Heart left ventricle (tissue), 16 donors: ENCODE measurements at regions not wholly inside any gene's neighbourhood (a gene's known extent, or its start where the extent isn't known, plus 50 kb on each side); places are given as distances from the start of the nearest gene placed in this dataset.

Experiments
- ATAC-seq, 4 donors: fragments of 200-7000 bp; cut with Tn5 transposase; one replicate each; pipeline ENCODE4 v1.9.1; 2020 to 2022; ENCODE audit warnings: moderate library complexity in 4 of 4, mild to moderate bottlenecking in 3 of 4, moderate number of reproducible peaks in 1 of 4
- DNase-seq, 5 donors: peaks; one replicate each; pipeline ENCODE4 v3.0.0-alpha.2; 2020
- H3K27ac ChIP-seq, 12 donors: fragments of 200-600 bp; sonication (generic) in 4 of 12; one replicate each; pipeline versions ENCODE4 v1.5.0 to v1.8.0; 2016 to 2022; ENCODE audit warnings: mild to moderate bottlenecking in 2 of 12
- H3K27me3 ChIP-seq, 9 donors: fragments of 200-600 bp; sonication (generic) in 2 of 9; one replicate each; pipeline versions ENCODE4 v1.5.1 to v1.8.0; 2016 to 2022; ENCODE audit warnings: mild to moderate bottlenecking in 3 of 9
- H3K36me3 ChIP-seq, 9 donors: fragments of 200-600 bp; sonication (generic) in 2 of 9; one replicate each; pipeline versions ENCODE4 v1.5.0 to v1.8.0; 2018 to 2022; ENCODE audit warnings: mild to moderate bottlenecking in 2 of 9
- H3K4me1 ChIP-seq, 12 donors: fragments of 200-600 bp; sonication (generic) in 4 of 12; one replicate each; pipeline versions ENCODE4 v1.5.0 to v1.8.0; 2016 to 2022; ENCODE audit warnings: mild to moderate bottlenecking in 3 of 12
- H3K4me3 ChIP-seq, 12 donors: fragments of 200-600 bp; sonication (generic) in 4 of 12; one replicate each; pipeline versions ENCODE4 v1.5.0 to v1.8.0; 2017 to 2022; ENCODE audit warnings: mild to moderate bottlenecking in 9 of 12, moderate library complexity in 4 of 12
- H3K9me3 ChIP-seq, 12 donors: fragments of 200-600 bp; sonication (generic) in 4 of 12; one replicate each; pipeline versions ENCODE4 v1.5.0 to v1.8.0; 2016 to 2022; ENCODE audit warnings: mild to moderate bottlenecking in 1 of 12
- CTCF ChIP-seq, 12 donors: fragments of 200-600 bp; sonication (generic) in 4 of 12; IDR thresholded peaks; one replicate each; pipeline versions ENCODE4 v1.5.0 to v1.8.0; 2018 to 2022; ENCODE audit warnings: antibody characterized with exemption in 12 of 12, mild to moderate bottlenecking in 5 of 12
- POLR2A ChIP-seq, 2 donors: fragments of 450-650 bp; IDR thresholded peaks; one replicate each; pipeline ENCODE4 v1.6.1; 2017; ENCODE audit warnings: antibody characterized with exemption in 2 of 2, mild to moderate bottlenecking in 2 of 2, moderate library complexity in 2 of 2
- WGBS, 4 donors: extraction: QIAGEN DNeasy Blood & Tissue Kit in 2 of 4; methylation state at CpG; one replicate each; pipeline versions ENCODE4 v1.1.5 to v1.1.7; 2013 to 2018; 5-methylcytosine and 5-hydroxymethylcytosine counted together
- intact Hi-C, 10 donors: fragments of 100-400 bp; cut with DNase I; formaldehyde crosslinking; loops; one replicate each; pipeline versions ENCODE4 v1.11.1 to v1.14.2; 2022
- donor health status: ischemic (EF 13 %, LVEDD 7.1; RV severe dilation, severe dysfunction).
- donor health status: healthy with polysubstance abuse.
- donor health status: DM: no; HTN: yes; CAD: no.
- donor health status: DM: no; HTN: no; CAD: no.
- donor health status: ischemic (EF 25% LVEDD 6.9; RV normal size, moderate dysfunction).
- donor health status: ischemic (EF 25% LVEDD 5.7; RV mildly dilated, moderate dysfunction).
- donor health status: healthy.
- donor health status: DM: yes; HTN: yes; CAD: no.
- donor health status: ischemic (EF 35%, LVEDD 5.7; RV mildly dilated, moderate dysfunction).
- donor health status: nonischemic (EF 11% LVEDD 7.7; RV severe dilation, severe dysfunction).
- donor health status: DM: yes; HTN: yes; CAD: no.
- donor health status: PGD.
- donor health status: ischemic (EF 29% LVEDD 5.4; RV normal size, mild dysfunction).
- donor health status: nonischemic (EF 23%, LVEDD 6.1; RV moderate dilation, normal function).

GRCh38 chr13:105763851-105764250, 771.6 kb downstream of the EFNB2 start:
- ATAC-seq: no peak
- no peaks in the 10 kb centered on the region for H3K4me1 ChIP-seq
- no peak overlapping the region for H3K4me3 ChIP-seq
- no peaks in the 10 kb centered on the region for H3K27me3 ChIP-seq
- no peak for TF ChIP-seq CTCF (IDR thresholded peaks at IDR 0.05)
- TF ChIP-seq POLR2A (IDR thresholded peaks at IDR 0.05): no peak
- no peak overlapping the region for H3K27ac ChIP-seq
- DNase-seq: no peak
- H3K9me3 ChIP-seq: no peaks in the 10 kb centered on the region
- WGBS, 4 donors: 79 to 93% (median 87%) methylated on average over 2 of the region's 2 CpGs
- no peaks in the 10 kb centered on the region for H3K36me3 ChIP-seq
- intact Hi-C loops: no loop called here

- no peaks in the 10 kb centered on the region for H3K36me3 ChIP-seq
- DNase-seq (no peak), ATAC-seq (no peak)
- no peak overlapping the region for H3K27ac ChIP-seq
- H3K4me1 ChIP-seq: no peaks in the 10 kb centered on the region
- H3K9me3 ChIP-seq: no peaks in the 10 kb centered on the region
- 86 to 92% (median 91%) methylated on average over 4 of the region's 4 CpGs for WGBS, 4 donors
- H3K4me3 ChIP-seq: no peak overlapping the region
- TF ChIP-seq CTCF (IDR thresholded peaks at IDR 0.05) (no peak), POLR2A (IDR thresholded peaks at IDR 0.05) (no peak)
- no peaks in the 10 kb centered on the region for H3K27me3 ChIP-seq
- intact Hi-C loops: no loop called here
These were observed 773.4 kb downstream of the EFNB2 start for GRCh38 chr13:105762096-105762495.

- Histone ChIP-seq H3K36me3 (no peaks in the 10 kb centered on the region), H3K9me3 (no peaks in the 10 kb centered on the region), H3K4me1 (no peaks in the 10 kb centered on the region), H3K27ac (no peak overlapping the region), H3K27me3 (no peaks in the 10 kb centered on the region), H3K4me3 (no peak overlapping the region)
- no peak for DNase-seq
- WGBS, 4 donors: 93 to 95% (median 94%) methylated on average over 6 of the region's 6 CpGs
- intact Hi-C loops: no loop called here
- ATAC-seq: no peak
- TF ChIP-seq POLR2A (IDR thresholded peaks at IDR 0.05): no peak
- no peak for TF ChIP-seq CTCF (IDR thresholded peaks at IDR 0.05)
These were observed 776.3 kb downstream of the EFNB2 start for GRCh38 chr13:105758918-105759860.

- Histone ChIP-seq H3K27ac (no peak overlapping the region), H3K36me3 (no peaks in the 10 kb centered on the region), H3K4me3 (no peak overlapping the region), H3K27me3 (no peaks in the 10 kb centered on the region), H3K4me1 (no peaks in the 10 kb centered on the region), H3K9me3 (no peaks in the 10 kb centered on the region)
- ATAC-seq (no peak), DNase-seq (no peak)
- TF ChIP-seq CTCF (IDR thresholded peaks at IDR 0.05): no peak
- no peak for TF ChIP-seq POLR2A (IDR thresholded peaks at IDR 0.05)
- 49 to 73% (median 60%) methylated on average over 6 of the region's 6 CpGs for WGBS, 4 donors
- intact Hi-C loops: no loop called here
These were observed 794.7 kb downstream of the EFNB2 start for GRCh38 chr13:105740739-105741138.
